Hepatocyte (in vitro differentiated cells): ENCODE measurements at regions not wholly inside any gene's neighbourhood (a gene's known extent, or its start where the extent isn't known, plus 50 kb on each side); places are given as distances from the start of the nearest gene placed in this dataset.

Experiments used
- DNase-seq: peaks from one replicate; pipeline ENCODE4 v3.0.0-alpha.2; 2016; ENCODE audit warnings: low spot score
- H2AFZ ChIP-seq: fragments of 200-600 bp; sonication (generic); 2 replicates; pipeline ENCODE4 v1.6.0; 2016; ENCODE audit warnings: antibody characterized with exemption, mild to moderate bottlenecking
- H3K27ac ChIP-seq: fragments of 200-600 bp; sonication (generic); 2 replicates; pipeline ENCODE4 v1.5.1; 2016; ENCODE audit warnings: mild to moderate bottlenecking
- H3K27me3 ChIP-seq: fragments of 200-600 bp; sonication (generic); 2 replicates; pipeline ENCODE4 v1.6.1; 2016
- H3K36me3 ChIP-seq: fragments of 200-600 bp; sonication (generic); replicated peaks from 2 replicates; pipeline ENCODE4 v1.5.1; 2016; ENCODE audit warnings: low read depth; ENCODE audit not compliant: insufficient read depth
- H3K4me1 ChIP-seq: fragments of 200-600 bp; sonication (generic); 2 replicates; pipeline ENCODE4 v1.5.1; 2016; ENCODE audit warnings: mild to moderate bottlenecking, moderate library complexity; ENCODE audit not compliant: insufficient read depth
- H3K4me2 ChIP-seq: fragments of 200-600 bp; sonication (generic); 2 replicates; pipeline ENCODE4 v1.6.0; 2016
- H3K4me3 ChIP-seq: fragments of 200-600 bp; sonication (generic); 2 replicates; pipeline ENCODE4 v1.5.1; 2016; ENCODE audit warnings: mild to moderate bottlenecking
- H3K79me2 ChIP-seq: fragments of 200-600 bp; sonication (generic); 2 replicates; pipeline ENCODE4 v1.6.0; 2017; ENCODE audit warnings: mild to moderate bottlenecking
- H3K9me2 ChIP-seq: fragments of 200-600 bp; sonication (generic); replicated peaks from 2 replicates; pipeline ENCODE4 v1.6.0; 2017; ENCODE audit warnings: mild to moderate bottlenecking; ENCODE audit not compliant: insufficient read depth
- H3K9me3 ChIP-seq: fragments of 200-600 bp; sonication (generic); 2 replicates; pipeline ENCODE4 v1.5.1; 2016; ENCODE audit warnings: low read depth, mild to moderate bottlenecking
- H4K20me1 ChIP-seq: fragments of 200-600 bp; sonication (generic); 2 replicates; pipeline ENCODE4 v1.6.0; 2016; ENCODE audit warnings: mild to moderate bottlenecking; ENCODE audit not compliant: insufficient read depth, poor library complexity, severe bottlenecking
- CTCF ChIP-seq: fragments of 200-600 bp; sonication (generic); IDR thresholded peaks from 2 replicates; pipeline ENCODE4 v1.5.1; 2016; ENCODE audit warnings: antibody characterized with exemption, mild to moderate bottlenecking; ENCODE audit not compliant: poor library complexity
- EZH2 ChIP-seq: fragments of 200-600 bp; sonication (generic); IDR thresholded peaks from 2 replicates; pipeline ENCODE4 v1.6.1; 2016; ENCODE audit warnings: antibody characterized with exemption, mild to moderate bottlenecking, borderline replicate concordance
- EZH2phosphoT487 ChIP-seq: fragments of 200-600 bp; sonication (generic); IDR thresholded peaks from one replicate; pipeline ENCODE4 v1.6.1; 2018; ENCODE audit warnings: antibody characterized with exemption, mild to moderate bottlenecking, low read depth, moderate library complexity; ENCODE audit not compliant: unreplicated experiment, severe bottlenecking
- WGBS: methylation state at CpG from one replicate; pipeline ENCODE4 v1.1.6; 2016; ENCODE audit warnings: low lambda C conversion rate; ENCODE audit errors: missing lambda C conversion rate; 5-methylcytosine and 5-hydroxymethylcytosine counted together

- no peaks in the 10 kb centered on the region for H3K27me3 ChIP-seq
- TF ChIP-seq CTCF = no peak
- TF ChIP-seq EZH2 = no peak
- TF ChIP-seq EZH2phosphoT487 = no peak
- H4K20me1 ChIP-seq = no peaks in the 10 kb centered on the region
- H3K4me3 ChIP-seq = no peak overlapping the region
- no peaks in the 10 kb centered on the region for H3K36me3 ChIP-seq
- no peak for DNase-seq
- no peaks in the 10 kb centered on the region for H3K9me2 ChIP-seq
- WGBS = 82% methylated on average over 3 of the region's 3 CpGs
- H3K9me3 ChIP-seq = no peaks in the 10 kb centered on the region
- H2AFZ ChIP-seq = no peak overlapping the region
- no peak overlapping the region for H3K4me2 ChIP-seq
- H3K27ac ChIP-seq = no peak overlapping the region
- no peaks in the 10 kb centered on the region for H3K79me2 ChIP-seq
- no peaks in the 10 kb centered on the region for H3K4me1 ChIP-seq
Measured at GRCh38 chr5:5584236-5584745, 161.8 kb downstream of the ICE1 start.

GRCh38 chr5:5583832-5584231 is 161.4 kb downstream of the ICE1 start:
- Histone ChIP-seq H3K4me1 (no peaks in the 10 kb centered on the region), H4K20me1 (no peaks in the 10 kb centered on the region), H3K79me2 (no peaks in the 10 kb centered on the region), H3K4me3 (no peak overlapping the region), H3K9me3 (no peaks in the 10 kb centered on the region), H3K27ac (no peak overlapping the region), H2AFZ (no peak overlapping the region), H3K27me3 (no peaks in the 10 kb centered on the region), H3K9me2 (no peaks in the 10 kb centered on the region), H3K4me2 (no peak overlapping the region), H3K36me3 (no peaks in the 10 kb centered on the region)
- WGBS = 88% methylated on average over 5 of the region's 5 CpGs
- no peak for DNase-seq
- TF ChIP-seq CTCF (no peak), EZH2 (no peak)

GRCh38 chr5:5583023-5583765 is 160.7 kb downstream of the ICE1 start:
- 92% methylated on average over 5 of the region's 5 CpGs for WGBS

More at GRCh38 chr5:5583023-5583765, 160.7 kb downstream of the ICE1 start:
- Histone ChIP-seq H3K9me2 (no peaks in the 10 kb centered on the region), H3K4me3 (no peak overlapping the region), H3K9me3 (no peaks in the 10 kb centered on the region), H3K36me3 (no peaks in the 10 kb centered on the region), H3K27ac (no peak overlapping the region), H3K79me2 (no peaks in the 10 kb centered on the region), H3K27me3 (no peaks in the 10 kb centered on the region), H3K4me1 (no peaks in the 10 kb centered on the region), H3K4me2 (no peak overlapping the region), H4K20me1 (no peaks in the 10 kb centered on the region), H2AFZ (no peak overlapping the region)
- no peak for TF ChIP-seq EZH2
- TF ChIP-seq EZH2phosphoT487 = no peak
- TF ChIP-seq CTCF = no peak
- no peak for DNase-seq
